NCI-H2107 (cell line): ENCODE measurements at regions not wholly inside any gene's neighbourhood (a gene's known extent, or its start where the extent isn't known, plus 50 kb on each side); places are given as distances from the start of the nearest gene placed in this dataset.
A peak's percentile ranks its signal among the peaks of the same experiment; 100 is the strongest.
"Not testable (repeated sequence)": the region's sequence is repeated elsewhere in the genome, so short reads cannot be mapped to it uniquely, and the experiment has no call there.

Source experiments
- DNase-seq: peaks from one replicate; lab custom pipeline; 2025; lab: John Stamatoyannopoulos, UW

GRCh38 chr3:34876997-34877396, 762.3 kb upstream of the ARPP21 start:
- DNase-seq = no peak

- no peak for DNase-seq
Observed at GRCh38 chr3:34878488-34878887, 760.8 kb upstream of the ARPP21 start.

- DNase-seq = no peak
Observed at GRCh38 chr3:34881026-34881425, 758.3 kb upstream of the ARPP21 start.

- no peak for DNase-seq
Observed at GRCh38 chr3:34882764-34883163, 756.6 kb upstream of the ARPP21 start.

- no peak for DNase-seq
Observed at GRCh38 chr3:34884007-34884406, 755.3 kb upstream of the ARPP21 start.

- no peak for DNase-seq
Observed at GRCh38 chr3:34886443-34886842, 752.9 kb upstream of the ARPP21 start.

GRCh38 chr3:34889641-34890040, 749.7 kb upstream of the ARPP21 start:
- no peak for DNase-seq

- no peak for DNase-seq
Observed at GRCh38 chr3:34890247-34890646, 749.1 kb upstream of the ARPP21 start.

- DNase-seq = no peak
Observed at GRCh38 chr3:34891941-34892340, 747.4 kb upstream of the ARPP21 start.

GRCh38 chr3:34895841-34896240, 743.5 kb upstream of the ARPP21 start:
- DNase-seq = no peak

GRCh38 chr3:34909679-34910078, 729.6 kb upstream of the ARPP21 start:
- not testable (repeated sequence) for DNase-seq

- no peak for DNase-seq
Observed at GRCh38 chr3:34919025-34919424, 720.3 kb upstream of the ARPP21 start.

GRCh38 chr3:34920806-34921205, 718.5 kb upstream of the ARPP21 start:
- DNase-seq = no peak

- no peak for DNase-seq
Observed at GRCh38 chr3:34924961-34925360, 714.4 kb upstream of the ARPP21 start.

GRCh38 chr3:34925851-34926250, 713.5 kb upstream of the ARPP21 start:
- DNase-seq = no peak

- no peak for DNase-seq
Observed at GRCh38 chr3:34929036-34929435, 710.3 kb upstream of the ARPP21 start.

GRCh38 chr3:34934660-34935059, 704.7 kb upstream of the ARPP21 start:
- no peak for DNase-seq

- no peak for DNase-seq
Observed at GRCh38 chr3:34938784-34939183, 700.5 kb upstream of the ARPP21 start.

GRCh38 chr3:34942256-34942655, 697.1 kb upstream of the ARPP21 start:
- DNase-seq = no peak

- DNase-seq = no peak
Observed at GRCh38 chr3:34947834-34948233, 691.5 kb upstream of the ARPP21 start.

- no peak for DNase-seq
Observed at GRCh38 chr3:34948517-34948916, 690.8 kb upstream of the ARPP21 start.

- peak; percentile 2 for DNase-seq
Observed at GRCh38 chr3:34955680-34956079, 683.6 kb upstream of the ARPP21 start.

- no peak for DNase-seq
Observed at GRCh38 chr3:34956511-34956910, 682.8 kb upstream of the ARPP21 start.

- DNase-seq = no peak
Observed at GRCh38 chr3:34957677-34958076, 681.6 kb upstream of the ARPP21 start.

- DNase-seq = no peak
Observed at GRCh38 chr3:34969513-34969912, 669.8 kb upstream of the ARPP21 start.
